HepG2 (cell line): ENCODE measurements at regions not wholly inside any gene's neighbourhood (a gene's known extent, or its start where the extent isn't known, plus 50 kb on each side); places are given as distances from the start of the nearest gene placed in this dataset.
"Not testable (repeated sequence)": the region's sequence is repeated elsewhere in the genome, so short reads cannot be mapped to it uniquely, and the experiment has no call there.

Experiments
- ATAC-seq: fragments of 200-7000 bp; cut with Tn5 transposase; 3 replicates; pipeline ENCODE4 v1.9.1; 2020; ENCODE audit warnings: mild to moderate bottlenecking, moderate library complexity
- BruUV-seq: library from RNA; stranded (reverse); fragments of 400-500 nt; replicated peaks from 2 replicates; lab custom pipeline; 2021; lab: Mats Ljungman, UMichigan
- CTCF ChIA-PET: fragments of 300-600 bp; formaldehyde crosslinking; extraction: SDS; loops from one replicate; lab custom pipeline; 2021; ENCODE audit warnings: low total read pairs, inconsistent platforms, low intra/inter-chr PET ratio; lab: Yijun Ruan, JAX
- POLR2A ChIA-PET: fragments of 350-600 bp; sonication (Branson Sonifier 250); formaldehyde crosslinking; loops from one replicate; lab custom pipeline; 2020; ENCODE audit warnings: antibody characterized with exemption, inconsistent platforms; lab: Yijun Ruan, JAX
- DNase-seq: peaks from one replicate; pipeline ENCODE4 v3.0.0-alpha.2; 2015; ENCODE audit warnings: low spot score
- FAIRE-seq: peaks from 3 replicates; lab custom pipeline; 2011; peaks lifted over from hg19 to GRCh38; lab: Jason Lieb, UNC
- H2AFZ ChIP-seq: one replicate; pipeline ENCODE4 v1.6.1; 2011; ENCODE audit warnings: low read length, inconsistent platforms
- H3K27ac ChIP-seq: fragments of 300-600 bp; 3 replicates; pipeline ENCODE4 v1.8.0; 2011; ENCODE audit warnings: mixed run types, mild to moderate bottlenecking, mixed read lengths, low read length, inconsistent platforms; ENCODE audit not compliant: insufficient read depth; ENCODE audit errors: extremely low read length
- H3K27me3 ChIP-seq, 2 experiments: fragments of 200-600 bp in 1 of 2; 2 replicates in 1 of 2; 3 replicates in 1 of 2; pipeline versions ENCODE4 v1.6.0 to v1.8.0; 2011; ENCODE audit warnings: low read length in 2 of 2, mild to moderate bottlenecking in 2 of 2, moderate library complexity in 2 of 2, inconsistent platforms in 1 of 2; ENCODE audit not compliant: insufficient read depth in 2 of 2, control insufficient read depth in 1 of 2
- H3K36me3 ChIP-seq, 2 experiments: fragments of 200-600 bp in 1 of 2; replicated peaks in 1 of 2; 2 replicates in 1 of 2; 3 replicates in 1 of 2; pipeline versions ENCODE4 v1.5.1 to v1.8.0; 2011; ENCODE audit warnings: low read length in 2 of 2, inconsistent platforms in 1 of 2; ENCODE audit not compliant: insufficient read depth in 2 of 2, control insufficient read depth in 1 of 2
- H3K4me1 ChIP-seq: 2 replicates; pipeline ENCODE4 v1.5.1; 2012; ENCODE audit warnings: low read length, inconsistent platforms; ENCODE audit not compliant: insufficient read depth
- H3K4me2 ChIP-seq: 2 replicates; pipeline ENCODE4 v1.6.0; 2011; ENCODE audit warnings: low read depth, low read length, inconsistent platforms
- H3K4me3 ChIP-seq, 3 experiments: fragments of 200-600 bp in 1 of 3; sonication (generic), shearing (Covaris generic) in 1 of 3; replicated peaks in 1 of 3; 2 replicates each; pipeline ENCODE4 v1.5.1; 2011 to 2016; ENCODE audit warnings: low read length in 3 of 3, inconsistent platforms in 2 of 3, low read depth in 2 of 3, mild to moderate bottlenecking in 2 of 3, control low read depth in 1 of 3, mixed read lengths in 1 of 3; ENCODE audit not compliant: insufficient read depth in 1 of 3
- H3K79me2 ChIP-seq: one replicate; pipeline ENCODE4 v1.6.1; 2011; ENCODE audit warnings: low read length, inconsistent platforms; ENCODE audit not compliant: insufficient read depth
- H3K9ac ChIP-seq: 2 replicates; pipeline ENCODE4 v1.6.0; 2011; ENCODE audit warnings: mild to moderate bottlenecking, low read depth, low read length, inconsistent platforms; ENCODE audit not compliant: insufficient read depth
- H3K9me3 ChIP-seq: 2 replicates; pipeline ENCODE4 v1.5.1; 2012; ENCODE audit warnings: mild to moderate bottlenecking, low read length
- H4K20me1 ChIP-seq: 2 replicates; pipeline ENCODE4 v1.6.0; 2011; ENCODE audit warnings: inconsistent platforms, mild to moderate bottlenecking, low read length, moderate library complexity; ENCODE audit not compliant: insufficient read depth
- MAFF ChIP-seq: IDR thresholded peaks from 2 replicates; pipeline ENCODE4 v1.6.1; 2011; ENCODE audit warnings: low read depth, low read length, improper control_type of control experiment
- MAFK ChIP-seq, 2 experiments: IDR thresholded peaks in 1 of 2; conservative IDR thresholded peaks in 1 of 2; 2 replicates each; pipeline ENCODE4 v1.6.1; 2011; ENCODE audit warnings: improper control_type of control experiment in 2 of 2, low read length in 2 of 2
- ZNF142 ChIP-seq: sonication (generic); formaldehyde crosslinking; IDR thresholded peaks from 2 replicates; pipeline ENCODE4 v1.4.0; 2020; ENCODE audit warnings: missing genetic modification reagents
- WGBS: methylation state at CpG from one replicate; pipeline ENCODE4 v1.1.6; 2017; ENCODE audit warnings: low lambda C conversion rate; 5-methylcytosine and 5-hydroxymethylcytosine counted together
- in situ Hi-C: cut with HindIII; loops from 2 replicates; pipeline ENCODE4 v1.10.0; 2017; ENCODE audit warnings: low pct_unique_long_range_greater_than_20kb; ENCODE audit not compliant: extremely low pct_ligation_motif_present
- intact Hi-C: fragments of 100-400 bp; cut with micrococcal nuclease; formaldehyde crosslinking; loops from one replicate; pipeline ENCODE4 v1.10.0; 2022; ENCODE audit not compliant: unreplicated experiment

DNA sequence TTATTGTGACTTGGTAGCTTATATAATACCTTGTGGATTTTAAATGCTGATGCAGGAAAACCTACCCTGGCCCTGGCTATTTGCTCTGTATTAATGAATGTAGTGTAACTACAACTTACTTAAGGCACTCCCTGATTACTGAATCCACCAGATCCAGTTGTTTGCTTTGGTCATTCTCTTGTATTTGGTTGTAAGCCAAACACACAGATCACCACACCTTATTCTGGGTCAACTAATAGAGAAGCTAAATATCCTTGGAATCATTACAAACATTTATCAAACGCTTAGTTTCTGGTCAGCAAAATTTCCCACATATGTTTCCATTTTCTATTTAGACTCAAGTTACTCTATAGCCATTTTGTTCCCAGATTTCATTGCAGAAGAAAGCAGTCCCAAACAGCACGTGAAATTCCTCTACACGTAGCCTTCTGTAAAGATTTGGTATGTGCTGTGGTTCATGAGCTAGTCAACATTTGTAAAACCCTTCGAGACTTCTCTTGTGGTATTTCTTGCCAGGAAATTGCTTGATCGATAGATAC is 322.6 kb downstream of the MEX3B start:
- WGBS = 0% methylated on average over 5 of the region's 5 CpGs
- FAIRE-seq = no peak

DNA sequence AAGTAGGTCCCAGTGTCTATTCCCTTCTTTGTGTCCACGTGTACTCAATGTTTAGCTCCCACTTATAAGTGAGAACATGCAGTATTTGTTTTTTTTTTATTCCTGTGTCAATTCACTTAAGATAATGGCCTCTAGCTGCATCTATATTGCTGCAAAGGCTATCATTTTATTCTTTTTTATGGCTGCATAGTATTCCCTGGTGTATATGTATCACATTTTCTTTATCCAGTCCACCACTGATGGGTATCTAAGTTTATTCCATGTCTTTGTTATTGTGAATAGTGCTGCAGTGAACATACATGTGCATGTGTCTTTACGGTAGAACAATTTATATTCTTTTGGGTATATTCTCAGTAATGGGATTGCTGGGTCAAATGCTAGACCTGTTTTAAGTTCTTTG is 329.4 kb downstream of the MEX3B start:
- H3K4me2 ChIP-seq, in situ Hi-C loops, FAIRE-seq, H2AFZ ChIP-seq, H3K27me3 ChIP-seq, POLR2A ChIA-PET, H3K79me2 ChIP-seq, H3K36me3 ChIP-seq, H3K27ac ChIP-seq, CTCF ChIA-PET, BruUV-seq, DNase-seq, H3K4me1 ChIP-seq, H3K4me3 ChIP-seq, ATAC-seq, H3K9me3 ChIP-seq, H4K20me1 ChIP-seq, H3K9ac ChIP-seq, intact Hi-C loops: not testable (repeated sequence)
- WGBS = 50% methylated on average over 2 of the region's 2 CpGs

More for the DNA sequence above, 322.6 kb downstream of the MEX3B start:
- in situ Hi-C loops (no loop called here), intact Hi-C loops (no loop called here)
- Histone ChIP-seq H3K9ac (no peak overlapping the region), H3K79me2 (no peaks in the 10 kb centered on the region), H3K4me2 (no peak overlapping the region), H3K4me1 (no peaks in the 10 kb centered on the region), H3K36me3 (no peaks in the 10 kb centered on the region), H4K20me1 (no peaks in the 10 kb centered on the region), H3K27me3 (no peaks in the 10 kb centered on the region), H2AFZ (no peak overlapping the region), H3K27ac (no peak overlapping the region), H3K4me3 (no peak overlapping the region), H3K9me3 (peaks cover 26% of the 10 kb centered on the region)
- no peak for TF ChIP-seq ZNF142 (CRISPR knock-in tag)
- TF ChIP-seq MAFF = peak; percentile 45; the same call in 1 of the 2 replicates
- peak; percentile 12 to 63; a peak in 2 of 4 replicates for TF ChIP-seq MAFK (conservative IDR thresholded peaks at IDR 0.05 in 1 of 2, IDR thresholded peaks at IDR 0.05 in 1 of 2; ENCODE audit: low read length in 2 of 2)
- DNase-seq (no peak), ATAC-seq (no peak)
- ChIA-PET POLR2A (no interaction called here), CTCF (no interaction called here)
- no TSS peak for BruUV-seq
